A549 (cell line): ENCODE measurements at regions not wholly inside any gene's neighbourhood (a gene's known extent, or its start where the extent isn't known, plus 50 kb on each side); places are given as distances from the start of the nearest gene placed in this dataset.
A peak's percentile ranks its signal among the peaks of the same experiment; 100 is the strongest.

Experiments used
- ATAC-seq, 2 experiments: fragments of 200-7000 bp in 1 of 2; fragments of >200 bp in 1 of 2; cut with Nextera tagmentation in 1 of 2; cut with Tn5 transposase in 1 of 2; 3 replicates each; pipeline versions ENCODE4 v1.8.0 to v1.9.1; 2018 to 2020; ENCODE audit warnings: mild to moderate bottlenecking in 1 of 2, moderate library complexity in 1 of 2
- CTCF ChIA-PET: fragments of 300-600 bp; sonication (Branson Sonifier 250); formaldehyde crosslinking; extraction: SDS; loops from one replicate; lab custom pipeline; 2021; ENCODE audit warnings: antibody characterized with exemption, inconsistent platforms; lab: Yijun Ruan, JAX
- POLR2A ChIA-PET: fragments of 350-600 bp; formaldehyde crosslinking; extraction: SDS; loops from one replicate; lab custom pipeline; 2021; ENCODE audit warnings: antibody characterized with exemption, inconsistent platforms; lab: Yijun Ruan, JAX
- DNase-seq, 2 experiments: peaks; one replicate each; pipeline versions ENCODE4 v3.0.0 to v3.0.0-alpha.2; 2011 to 2016; ENCODE audit warnings: low read depth in 1 of 2, low spot score in 1 of 2
- FAIRE-seq: peaks from 2 replicates; lab custom pipeline; 2011; peaks lifted over from hg19 to GRCh38; lab: Jason Lieb, UNC
- H3K27ac ChIP-seq, 2 experiments: fragments of >200 bp; sonication (Bioruptor Twin); formaldehyde crosslinking; 3 replicates each; pipeline ENCODE4 v1.5.1; 2016 to 2017
- H3K4me1 ChIP-seq: fragments of >200 bp; sonication (Bioruptor Twin); formaldehyde crosslinking; 3 replicates; pipeline ENCODE4 v1.6.1; 2016
- H3K4me2 ChIP-seq: fragments of >200 bp; sonication (Bioruptor Twin); formaldehyde crosslinking; 3 replicates; pipeline ENCODE4 v1.6.1; 2016
- H3K4me3 ChIP-seq: fragments of >200 bp; sonication (Bioruptor Twin); formaldehyde crosslinking; 3 replicates; pipeline ENCODE4 v1.5.1; 2016
- H3K9me3 ChIP-seq: fragments of >200 bp; sonication (Bioruptor Twin); formaldehyde crosslinking; 3 replicates; pipeline ENCODE4 v1.6.1; 2016
- BCL3 ChIP-seq: fragments of >200 bp; sonication (Bioruptor Twin); formaldehyde crosslinking; IDR thresholded peaks from 3 replicates; pipeline ENCODE4 v1.6.1; 2016
- CEBPB ChIP-seq, 2 experiments: fragments of >200 bp in 1 of 2; sonication (Bioruptor Twin) in 1 of 2; formaldehyde crosslinking in 1 of 2; IDR thresholded peaks; 2 replicates each; pipeline ENCODE4 v1.6.1; 2012 to 2016
- CTCF ChIP-seq: fragments of >200 bp; sonication (Bioruptor Twin); formaldehyde crosslinking; IDR thresholded peaks from 3 replicates; pipeline ENCODE4 v1.5.1; 2016
- E2F6 ChIP-seq: IDR thresholded peaks from 2 replicates; pipeline ENCODE4 v1.6.1; 2012; ENCODE audit warnings: low read depth, borderline replicate concordance
- EHF ChIP-seq: fragments of 250-450 bp; sonication (Bioruptor Pico); IDR thresholded peaks from 2 replicates; pipeline ENCODE4 v1.5.0; 2020; ENCODE audit warnings: mild to moderate bottlenecking
- EHMT2 ChIP-seq: fragments of 200-600 bp; sonication (generic); IDR thresholded peaks from 2 replicates; pipeline ENCODE4 v1.6.1; 2016; ENCODE audit warnings: antibody characterized with exemption, low read depth, mild to moderate bottlenecking, moderate library complexity
- ELK1 ChIP-seq: fragments of 150-350 bp; IDR thresholded peaks from 2 replicates; pipeline ENCODE4 v1.6.1; 2014; ENCODE audit warnings: low read depth, mild to moderate bottlenecking, low read length
- FOSL2 ChIP-seq, 2 experiments: fragments of 450-650 bp in 1 of 2; fragments of >200 bp in 1 of 2; sonication (Bioruptor Twin) in 1 of 2; formaldehyde crosslinking; IDR thresholded peaks; 2 replicates each; pipeline versions ENCODE4 v1.5.0 to v1.6.1; 2016 to 2020; ENCODE audit warnings: mild to moderate bottlenecking in 1 of 2, moderate library complexity in 1 of 2
- HES2 ChIP-seq: fragments of >200 bp; sonication (Bioruptor Twin); formaldehyde crosslinking; IDR thresholded peaks from 2 replicates; pipeline ENCODE4 v1.6.1; 2016
- HMGXB4 ChIP-seq: fragments of 250-450 bp; sonication (Bioruptor Pico); IDR thresholded peaks from 2 replicates; pipeline ENCODE4 v1.5.0; 2021; ENCODE audit warnings: mild to moderate bottlenecking, moderate library complexity, borderline replicate concordance
- HOXA7 ChIP-seq: fragments of 250-450 bp; sonication (Bioruptor Pico); IDR thresholded peaks from 2 replicates; pipeline ENCODE4 v1.5.0; 2020; ENCODE audit warnings: mild to moderate bottlenecking, moderate library complexity
- JUN ChIP-seq, 2 experiments: fragments of >200 bp; sonication (Bioruptor Twin); formaldehyde crosslinking; IDR thresholded peaks; 2 replicates in 1 of 2; 3 replicates in 1 of 2; pipeline ENCODE4 v1.6.1; 2016 to 2017
- JUNB ChIP-seq: fragments of >200 bp; sonication (Bioruptor Twin); formaldehyde crosslinking; IDR thresholded peaks from 2 replicates; pipeline ENCODE4 v1.6.1; 2016
- KDM5A ChIP-seq: fragments of 200-600 bp; sonication (generic); IDR thresholded peaks from 2 replicates; pipeline ENCODE4 v1.6.1; 2016; ENCODE audit warnings: antibody characterized with exemption, mild to moderate bottlenecking
- MAX ChIP-seq: IDR thresholded peaks from 2 replicates; pipeline ENCODE4 v1.6.1; 2012
- MYC ChIP-seq: IDR thresholded peaks from 2 replicates; pipeline ENCODE4 v1.6.1; 2012; ENCODE audit warnings: mild to moderate bottlenecking, inconsistent platforms, low read length, improper control_type of control experiment, borderline replicate concordance
- PBX3 ChIP-seq: IDR thresholded peaks from 2 replicates; pipeline ENCODE4 v1.6.1; 2012
- POLR2A ChIP-seq: IDR thresholded peaks from 2 replicates; pipeline ENCODE4 v1.6.1; 2012; ENCODE audit warnings: mild to moderate bottlenecking, low read length
- RARB ChIP-seq: fragments of 250-450 bp; sonication (Bioruptor Pico); IDR thresholded peaks from 2 replicates; pipeline ENCODE4 v1.8.0; 2021; ENCODE audit warnings: mild to moderate bottlenecking, moderate library complexity
- REST ChIP-seq: fragments of 200-600 bp; sonication (generic); IDR thresholded peaks from 2 replicates; pipeline ENCODE4 v1.6.1; 2016; ENCODE audit warnings: antibody characterized with exemption, mild to moderate bottlenecking, moderate library complexity
- TFCP2L1 ChIP-seq: fragments of 250-450 bp; sonication (Bioruptor Pico); IDR thresholded peaks from 2 replicates; pipeline ENCODE4 v1.5.0; 2021; ENCODE audit warnings: mild to moderate bottlenecking
- USF2 ChIP-seq: fragments of 450-650 bp; IDR thresholded peaks from 2 replicates; pipeline ENCODE4 v1.6.1; 2014; ENCODE audit warnings: antibody characterized with exemption
- ZNF302 ChIP-seq: fragments of 250-450 bp; sonication (Bioruptor Pico); IDR thresholded peaks from 2 replicates; pipeline ENCODE4 v1.9.0; 2021; ENCODE audit warnings: inconsistent platforms, mild to moderate bottlenecking, moderate library complexity
- WGBS: methylation state at CpG from one replicate; pipeline ENCODE4 v1.1.6; 2017; ENCODE audit errors: missing lambda C conversion rate; 5-methylcytosine and 5-hydroxymethylcytosine counted together

GRCh38 chr6:12392490-12392889, 102.3 kb downstream of the EDN1 start:
- no peak for TF ChIP-seq TFCP2L1
- TF ChIP-seq EHF (CRISPR knock-in tag): no peak
- TF ChIP-seq ZNF302 (CRISPR knock-in tag): no peak
- TF ChIP-seq CTCF: no peak
- no peak for TF ChIP-seq BCL3
- TF ChIP-seq JUN (IDR thresholded peaks at IDR 0.05): no peak
- no peak for TF ChIP-seq JUNB
- TF ChIP-seq MYC: no peak
- TF ChIP-seq USF2: no peak
- TF ChIP-seq POLR2A: no peak
- TF ChIP-seq HOXA7: no peak
- TF ChIP-seq FOSL2 (IDR thresholded peaks at IDR 0.05): no peak
- no peak for TF ChIP-seq FOSL2 (CRISPR knock-in tag; IDR thresholded peaks at IDR 0.05)
- no peak for TF ChIP-seq EHMT2
- no peak for TF ChIP-seq RARB
- TF ChIP-seq HES2: no peak
- no peak for TF ChIP-seq REST
- DNase-seq: no peak
- 75% methylated on average over 6 of the region's 6 CpGs for WGBS
- no peak for FAIRE-seq
- ChIA-PET POLR2A (no interaction called here), CTCF (no interaction called here)
- ATAC-seq: no peak
- Histone ChIP-seq H3K4me1 (peaks cover 17% of the 10 kb centered on the region), H3K9me3 (no peaks in the 10 kb centered on the region), H3K27ac (peak overlapping the region in 1 of 2 experiments; percentile 56; a peak in 2 of 6 replicates), H3K4me3 (no peak overlapping the region), H3K4me2 (no peak overlapping the region)

- no peak for DNase-seq
- no peak overlapping the region for H3K4me2 ChIP-seq
- FAIRE-seq: no peak
- no peak for ATAC-seq
- ChIA-PET CTCF (interaction anchor here (0.6 kb wide), 1 partner anchor 34 kb away, joined by 3 read pairs; no protein-coding TSS in a partner anchor), POLR2A (no interaction called here)
- peak overlapping the region in 1 of 2 experiments; percentile 56; a peak in 2 of 6 replicates for H3K27ac ChIP-seq
- 96% methylated on average over 1 of the region's 1 CpG for WGBS
- H3K4me3 ChIP-seq: no peak overlapping the region
- H3K9me3 ChIP-seq: no peaks in the 10 kb centered on the region
- H3K4me1 ChIP-seq: peaks cover 17% of the 10 kb centered on the region
- TF ChIP-seq E2F6: no peak
- no peak for TF ChIP-seq HMGXB4 (CRISPR knock-in tag)
- no peak for TF ChIP-seq PBX3
- no peak for TF ChIP-seq CEBPB (IDR thresholded peaks at IDR 0.05)
- TF ChIP-seq HOXA7: no peak
- no peak for TF ChIP-seq MAX
- TF ChIP-seq JUN (IDR thresholded peaks at IDR 0.05): no peak
- TF ChIP-seq USF2: no peak
- TF ChIP-seq ELK1: no peak
- no peak for TF ChIP-seq KDM5A
Measured at GRCh38 chr6:12393100-12393499, 102.9 kb downstream of the EDN1 start.
